ENCODE measurements at regions not wholly inside any gene's neighbourhood (a gene's known extent, or its start where the extent isn't known, plus 50 kb on each side); places are given as distances from the start of the nearest gene placed in this dataset.

DNA sequence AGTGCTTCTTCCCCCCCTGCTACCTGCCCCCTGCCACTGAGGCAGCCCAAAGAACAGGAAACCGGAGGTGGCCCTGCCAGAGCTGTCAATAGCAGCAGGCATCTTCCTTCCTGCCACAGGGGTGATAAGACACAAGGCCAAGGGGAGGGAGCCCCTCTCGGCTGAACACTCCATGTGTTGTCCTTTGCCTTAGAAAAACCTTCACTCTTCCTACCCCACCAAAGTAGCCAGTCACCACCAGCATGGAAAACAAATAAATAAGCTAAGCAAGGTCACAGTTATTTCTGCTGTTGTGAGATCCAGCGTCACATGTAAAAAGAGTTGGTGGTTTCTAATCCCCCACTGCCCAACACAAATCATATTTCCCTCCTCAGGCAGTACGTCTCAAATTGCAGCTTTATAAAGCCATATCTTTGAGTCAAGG lies 104.8 kb upstream of the DPT start (continued):
- TF ChIP-seq PRDM4 (CRISPR knock-in tag; IDR thresholded peaks at IDR 0.05; ENCODE audit: borderline replicate concordance) (peak; percentile 97; the same call in 1 of the 2 replicates), ZNF790 (CRISPR knock-in tag; IDR thresholded peaks at IDR 0.05; ENCODE audit: borderline replicate concordance) (peak; percentile 15; the same call in 1 of the 2 replicates), ZNF839 (CRISPR knock-in tag; IDR thresholded peaks at IDR 0.05; ENCODE audit: borderline replicate concordance) (no peak), TEAD3 (CRISPR knock-in tag; optimal IDR thresholded peaks at IDR 0.05; ENCODE audit: borderline replicate concordance) (peak; percentile 65), MBD4 (IDR thresholded peaks at IDR 0.05; ENCODE audit: borderline replicate concordance, low read length) (no peak), TBP (CRISPR knock-in tag; IDR thresholded peaks at IDR 0.05) (no peak), ZNF143 (CRISPR knock-in tag; IDR thresholded peaks at IDR 0.05) (no peak), IKZF1 (IDR thresholded peaks at IDR 0.05) (no peak), ZNF549 (CRISPR knock-in tag; IDR thresholded peaks at IDR 0.05) (no peak), PRMT3 (CRISPR knock-in tag; IDR thresholded peaks at IDR 0.05; ENCODE audit: borderline replicate concordance, low read depth) (no peak), PCBP2 (optimal IDR thresholded peaks at IDR 0.05; ENCODE audit: low read depth, low read length, poor library complexity, severe bottlenecking) (no peak), ZNF883 (CRISPR knock-in tag; IDR thresholded peaks at IDR 0.05; ENCODE audit: not compliant biosample characterization) (no peak), ZSCAN12 (CRISPR knock-in tag; IDR thresholded peaks at IDR 0.05) (no peak), CCAR2 (optimal IDR thresholded peaks at IDR 0.05; ENCODE audit: low read depth, low read length) (no peak), HNRNPLL (IDR thresholded peaks at IDR 0.05; ENCODE audit: low read depth, low read length, poor library complexity, severe bottlenecking) (no peak), ZNF121 (CRISPR knock-in tag; IDR thresholded peaks at IDR 0.05) (no peak), XBP1 (CRISPR knock-in tag; IDR thresholded peaks at IDR 0.05) (no peak), SRF (IDR thresholded peaks at IDR 0.05; ENCODE audit: low read depth, low read length) (no peak)
- TF ChIP-seq, protein P1, sequence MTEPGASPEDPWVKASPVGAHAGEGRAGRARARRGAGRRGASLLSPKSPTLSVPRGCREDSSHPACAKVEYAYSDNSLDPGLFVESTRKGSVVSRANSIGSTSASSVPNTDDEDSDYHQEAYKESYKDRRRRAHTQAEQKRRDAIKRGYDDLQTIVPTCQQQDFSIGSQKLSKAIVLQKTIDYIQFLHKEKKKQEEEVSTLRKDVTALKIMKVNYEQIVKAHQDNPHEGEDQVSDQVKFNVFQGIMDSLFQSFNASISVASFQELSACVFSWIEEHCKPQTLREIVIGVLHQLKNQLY (CRISPR knock-in tag; IDR thresholded peaks at IDR 0.05), result peak; percentile 69; the same call in 1 of the 2 replicates
- TF ChIP-seq, protein P2, sequence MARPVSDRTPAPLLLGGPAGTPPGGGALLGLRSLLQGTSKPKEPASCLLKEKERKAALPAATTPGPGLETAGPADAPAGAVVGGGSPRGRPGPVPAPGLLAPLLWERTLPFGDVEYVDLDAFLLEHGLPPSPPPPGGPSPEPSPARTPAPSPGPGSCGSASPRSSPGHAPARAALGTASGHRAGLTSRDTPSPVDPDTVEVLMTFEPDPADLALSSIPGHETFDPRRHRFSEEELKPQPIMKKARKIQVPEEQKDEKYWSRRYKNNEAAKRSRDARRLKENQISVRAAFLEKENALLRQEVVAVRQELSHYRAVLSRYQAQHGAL (CRISPR knock-in tag; IDR thresholded peaks at IDR 0.05; ENCODE audit: not compliant biosample characterization), result no peak
- TF ChIP-seq, protein P3, sequence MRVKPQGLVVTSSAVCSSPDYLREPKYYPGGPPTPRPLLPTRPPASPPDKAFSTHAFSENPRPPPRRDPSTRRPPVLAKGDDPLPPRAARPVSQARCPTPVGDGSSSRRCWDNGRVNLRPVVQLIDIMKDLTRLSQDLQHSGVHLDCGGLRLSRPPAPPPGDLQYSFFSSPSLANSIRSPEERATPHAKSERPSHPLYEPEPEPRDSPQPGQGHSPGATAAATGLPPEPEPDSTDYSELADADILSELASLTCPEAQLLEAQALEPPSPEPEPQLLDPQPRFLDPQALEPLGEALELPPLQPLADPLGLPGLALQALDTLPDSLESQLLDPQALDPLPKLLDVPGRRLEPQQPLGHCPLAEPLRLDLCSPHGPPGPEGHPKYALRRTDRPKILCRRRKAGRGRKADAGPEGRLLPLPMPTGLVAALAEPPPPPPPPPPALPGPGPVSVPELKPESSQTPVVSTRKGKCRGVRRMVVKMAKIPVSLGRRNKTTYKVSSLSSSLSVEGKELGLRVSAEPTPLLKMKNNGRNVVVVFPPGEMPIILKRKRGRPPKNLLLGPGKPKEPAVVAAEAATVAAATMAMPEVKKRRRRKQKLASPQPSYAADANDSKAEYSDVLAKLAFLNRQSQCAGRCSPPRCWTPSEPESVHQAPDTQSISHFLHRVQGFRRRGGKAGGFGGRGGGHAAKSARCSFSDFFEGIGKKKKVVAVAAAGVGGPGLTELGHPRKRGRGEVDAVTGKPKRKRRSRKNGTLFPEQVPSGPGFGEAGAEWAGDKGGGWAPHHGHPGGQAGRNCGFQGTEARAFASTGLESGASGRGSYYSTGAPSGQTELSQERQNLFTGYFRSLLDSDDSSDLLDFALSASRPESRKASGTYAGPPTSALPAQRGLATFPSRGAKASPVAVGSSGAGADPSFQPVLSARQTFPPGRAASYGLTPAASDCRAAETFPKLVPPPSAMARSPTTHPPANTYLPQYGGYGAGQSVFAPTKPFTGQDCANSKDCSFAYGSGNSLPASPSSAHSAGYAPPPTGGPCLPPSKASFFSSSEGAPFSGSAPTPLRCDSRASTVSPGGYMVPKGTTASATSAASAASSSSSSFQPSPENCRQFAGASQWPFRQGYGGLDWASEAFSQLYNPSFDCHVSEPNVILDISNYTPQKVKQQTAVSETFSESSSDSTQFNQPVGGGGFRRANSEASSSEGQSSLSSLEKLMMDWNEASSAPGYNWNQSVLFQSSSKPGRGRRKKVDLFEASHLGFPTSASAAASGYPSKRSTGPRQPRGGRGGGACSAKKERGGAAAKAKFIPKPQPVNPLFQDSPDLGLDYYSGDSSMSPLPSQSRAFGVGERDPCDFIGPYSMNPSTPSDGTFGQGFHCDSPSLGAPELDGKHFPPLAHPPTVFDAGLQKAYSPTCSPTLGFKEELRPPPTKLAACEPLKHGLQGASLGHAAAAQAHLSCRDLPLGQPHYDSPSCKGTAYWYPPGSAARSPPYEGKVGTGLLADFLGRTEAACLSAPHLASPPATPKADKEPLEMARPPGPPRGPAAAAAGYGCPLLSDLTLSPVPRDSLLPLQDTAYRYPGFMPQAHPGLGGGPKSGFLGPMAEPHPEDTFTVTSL (CRISPR knock-in tag; IDR thresholded peaks at IDR 0.05; ENCODE audit: borderline replicate concordance), result peak; percentile 86
